HUES64 (cell line): ENCODE measurements at regions not wholly inside any gene's neighbourhood (a gene's known extent, or its start where the extent isn't known, plus 50 kb on each side); places are given as distances from the start of the nearest gene placed in this dataset.

Experiments used
- H3K27ac ChIP-seq: 2 replicates; pipeline ENCODE4 v1.7.0; 2013; ENCODE audit warnings: low read depth, low read length, inconsistent platforms
- H3K27me3 ChIP-seq: 2 replicates; pipeline ENCODE4 v1.6.1; 2013; ENCODE audit warnings: mild to moderate bottlenecking, low read length; ENCODE audit not compliant: insufficient read depth
- H3K36me3 ChIP-seq: 2 replicates; pipeline ENCODE4 v1.6.1; 2013; ENCODE audit warnings: mild to moderate bottlenecking, low read length; ENCODE audit not compliant: insufficient read depth
- H3K4me1 ChIP-seq: 2 replicates; pipeline ENCODE4 v1.6.1; 2013; ENCODE audit warnings: mild to moderate bottlenecking, low read length, moderate library complexity; ENCODE audit not compliant: insufficient read depth
- H3K4me3 ChIP-seq: 2 replicates; pipeline ENCODE4 v1.5.1; 2013; ENCODE audit warnings: mild to moderate bottlenecking, low read length, moderate library complexity
- H3K9ac ChIP-seq: 2 replicates; pipeline ENCODE4 v1.6.1; 2013; ENCODE audit warnings: mild to moderate bottlenecking, low read depth, low read length
- H3K9me3 ChIP-seq: 2 replicates; pipeline ENCODE4 v1.6.1; 2013; ENCODE audit warnings: low read depth, low read length; ENCODE audit not compliant: insufficient read depth
- WGBS: fragments of 150-250, 120-280 bp; methylation state at CpG from one replicate; pipeline ENCODE4 v1.1.7; 2013; ENCODE audit warnings: missing lambda C conversion rate; 5-methylcytosine and 5-hydroxymethylcytosine counted together

GRCh38 chr1:201718346-201719202 lies 110.4 kb upstream of the IPO9 start:
- no peaks in the 10 kb centered on the region for H3K36me3 ChIP-seq
- H3K9ac ChIP-seq, result no peak overlapping the region
- H3K27me3 ChIP-seq, result no peaks in the 10 kb centered on the region
- H3K9me3 ChIP-seq, result no peaks in the 10 kb centered on the region
- no peak overlapping the region for H3K4me3 ChIP-seq
- H3K4me1 ChIP-seq, result peaks cover 40% of the 10 kb centered on the region
- no peak overlapping the region for H3K27ac ChIP-seq
- WGBS, result 95% methylated on average over 36 of the region's 36 CpGs

GRCh38 chr1:201719812-201720521 lies 109.0 kb upstream of the IPO9 start:
- Histone ChIP-seq H3K27ac (peak overlapping the region; percentile 47; the same call in 1 of the 2 replicates), H3K36me3 (no peaks in the 10 kb centered on the region), H3K4me1 (peaks cover 35% of the 10 kb centered on the region), H3K9ac (peak overlapping the region; percentile 6; the same call in 1 of the 2 replicates), H3K27me3 (no peaks in the 10 kb centered on the region), H3K4me3 (no peak overlapping the region), H3K9me3 (no peaks in the 10 kb centered on the region)
- 60% methylated on average over 9 of the region's 9 CpGs for WGBS

GRCh38 chr1:201720522-201720844 lies 108.5 kb upstream of the IPO9 start:
- no peak overlapping the region for H3K4me3 ChIP-seq
- no peak overlapping the region for H3K9ac ChIP-seq

GRCh38 chr1:201721082-201722049 lies 107.6 kb upstream of the IPO9 start:
- no peaks in the 10 kb centered on the region for H3K9me3 ChIP-seq
- peaks cover 36% of the 10 kb centered on the region for H3K4me1 ChIP-seq
- no peaks in the 10 kb centered on the region for H3K36me3 ChIP-seq
- H3K27me3 ChIP-seq, result no peaks in the 10 kb centered on the region
- H3K9ac ChIP-seq, result no peak overlapping the region
- no peak overlapping the region for H3K4me3 ChIP-seq
- WGBS, result 60% methylated on average over 13 of the region's 13 CpGs
- H3K27ac ChIP-seq, result no peak overlapping the region

More at GRCh38 chr1:201720522-201720844, 108.5 kb upstream of the IPO9 start:
- Histone ChIP-seq H3K36me3 (no peaks in the 10 kb centered on the region), H3K4me1 (peaks cover 36% of the 10 kb centered on the region), H3K9me3 (no peaks in the 10 kb centered on the region), H3K27ac (no peak overlapping the region), H3K27me3 (no peaks in the 10 kb centered on the region)
- WGBS, result 77% methylated on average over 3 of the region's 3 CpGs

GRCh38 chr1:201724039-201724765 lies 104.8 kb upstream of the IPO9 start:
- Histone ChIP-seq H3K9me3 (no peaks in the 10 kb centered on the region), H3K27me3 (no peaks in the 10 kb centered on the region), H3K36me3 (no peaks in the 10 kb centered on the region), H3K4me1 (peaks cover 39% of the 10 kb centered on the region), H3K9ac (no peak overlapping the region), H3K4me3 (no peak overlapping the region), H3K27ac (no peak overlapping the region)
- 75% methylated on average over 9 of the region's 9 CpGs for WGBS

- WGBS, result 66% methylated on average over 5 of the region's 5 CpGs
- Histone ChIP-seq H3K9ac (no peak overlapping the region), H3K36me3 (no peaks in the 10 kb centered on the region), H3K27ac (no peak overlapping the region), H3K27me3 (no peaks in the 10 kb centered on the region), H3K4me3 (no peak overlapping the region), H3K9me3 (no peaks in the 10 kb centered on the region), H3K4me1 (peaks cover 35% of the 10 kb centered on the region)
Measured at GRCh38 chr1:201724766-201725118, 104.2 kb upstream of the IPO9 start.

- Histone ChIP-seq H3K36me3 (no peaks in the 10 kb centered on the region), H3K9me3 (no peaks in the 10 kb centered on the region), H3K27ac (no peak overlapping the region), H3K27me3 (no peaks in the 10 kb centered on the region), H3K4me3 (no peak overlapping the region), H3K4me1 (peaks cover 17% of the 10 kb centered on the region), H3K9ac (no peak overlapping the region)
- whole genome bisulfite sequencing, result 94% methylated on average over 2 of the region's 2 CpGs
Measured at GRCh38 chr1:201726700-201727099, 102.3 kb upstream of the IPO9 start.

GRCh38 chr1:201728731-201729130 lies 100.2 kb upstream of the IPO9 start:
- Histone ChIP-seq H3K9me3 (no peaks in the 10 kb centered on the region), H3K4me1 (0 out of 2 replicates have a peak, but pooled peaks cover 11% of the 10 kb centered on the region), H3K9ac (no peak overlapping the region), H3K36me3 (no peaks in the 10 kb centered on the region), H3K27me3 (no peaks in the 10 kb centered on the region), H3K27ac (no peak overlapping the region), H3K4me3 (no peak overlapping the region)

- Histone ChIP-seq H3K9ac (no peak overlapping the region), H3K4me1 (0 out of 2 replicates have a peak, but pooled peaks cover 6% of the 10 kb centered on the region), H3K27ac (no peak overlapping the region), H3K27me3 (no peaks in the 10 kb centered on the region), H3K9me3 (no peaks in the 10 kb centered on the region), H3K36me3 (no peaks in the 10 kb centered on the region), H3K4me3 (no peak overlapping the region)
- 92% methylated on average over 5 of the region's 5 CpGs for WGBS
Measured at GRCh38 chr1:201729973-201730608, 98.9 kb upstream of the IPO9 start.

- 45% methylated on average over 2 of the region's 2 CpGs for WGBS
- Histone ChIP-seq H3K27me3 (no peaks in the 10 kb centered on the region), H3K9ac (no peak overlapping the region), H3K36me3 (no peaks in the 10 kb centered on the region), H3K4me1 (peaks cover 7% of the 10 kb centered on the region; the same call in 1 of the 2 replicates), H3K9me3 (no peaks in the 10 kb centered on the region), H3K4me3 (no peak overlapping the region), H3K27ac (no peak overlapping the region)
Measured at GRCh38 chr1:201730611-201731010, 98.3 kb upstream of the IPO9 start.
